AG04449 (cell line): ENCODE measurements at regions not wholly inside any gene's neighbourhood (a gene's known extent, or its start where the extent isn't known, plus 50 kb on each side); places are given as distances from the start of the nearest gene placed in this dataset.

Experiments
- CTCF ChIA-PET: fragments of 350-600 bp; formaldehyde crosslinking; extraction: SDS; loops from one replicate; lab custom pipeline; 2021; ENCODE audit warnings: antibody characterized with exemption; lab: Yijun Ruan, JAX
- POLR2A ChIA-PET: fragments of 400-600, 350-600 bp; formaldehyde crosslinking; extraction: SDS; loops from one replicate; lab custom pipeline; 2020; ENCODE audit warnings: antibody characterized with exemption, inconsistent platforms; lab: Yijun Ruan, JAX
- DNase-seq: peaks from one replicate; pipeline ENCODE4 v3.0.0-alpha.2; 2010; ENCODE audit warnings: low read depth, low spot score
- H3K4me3 ChIP-seq: 2 replicates; pipeline ENCODE4 v1.5.1; 2011; ENCODE audit warnings: low read depth, mild to moderate bottlenecking, control low read depth, low read length
- TF ChIP-seq, protein P1 (sequence below): IDR thresholded peaks from one replicate; pipeline ENCODE4 v1.5.1; 2011; ENCODE audit warnings: mild to moderate bottlenecking, moderate library complexity, low read length, control low read depth, inconsistent platforms; ENCODE audit not compliant: insufficient read depth; ENCODE audit errors: missing control alignments

GRCh38 chr2:19419211-19419880 is 60.9 kb upstream of the OSR1 start:
- CTCF ChIA-PET, result interaction anchor here (1.4 kb wide), 1 partner anchor 47 kb away, joined by 4 read pairs; no protein-coding TSS in a partner anchor
- TF ChIP-seq, protein P1, sequence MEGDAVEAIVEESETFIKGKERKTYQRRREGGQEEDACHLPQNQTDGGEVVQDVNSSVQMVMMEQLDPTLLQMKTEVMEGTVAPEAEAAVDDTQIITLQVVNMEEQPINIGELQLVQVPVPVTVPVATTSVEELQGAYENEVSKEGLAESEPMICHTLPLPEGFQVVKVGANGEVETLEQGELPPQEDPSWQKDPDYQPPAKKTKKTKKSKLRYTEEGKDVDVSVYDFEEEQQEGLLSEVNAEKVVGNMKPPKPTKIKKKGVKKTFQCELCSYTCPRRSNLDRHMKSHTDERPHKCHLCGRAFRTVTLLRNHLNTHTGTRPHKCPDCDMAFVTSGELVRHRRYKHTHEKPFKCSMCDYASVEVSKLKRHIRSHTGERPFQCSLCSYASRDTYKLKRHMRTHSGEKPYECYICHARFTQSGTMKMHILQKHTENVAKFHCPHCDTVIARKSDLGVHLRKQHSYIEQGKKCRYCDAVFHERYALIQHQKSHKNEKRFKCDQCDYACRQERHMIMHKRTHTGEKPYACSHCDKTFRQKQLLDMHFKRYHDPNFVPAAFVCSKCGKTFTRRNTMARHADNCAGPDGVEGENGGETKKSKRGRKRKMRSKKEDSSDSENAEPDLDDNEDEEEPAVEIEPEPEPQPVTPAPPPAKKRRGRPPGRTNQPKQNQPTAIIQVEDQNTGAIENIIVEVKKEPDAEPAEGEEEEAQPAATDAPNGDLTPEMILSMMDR, result no peak
- POLR2A ChIA-PET, result no interaction called here
- no peak overlapping the region for H3K4me3 ChIP-seq
- no peak for DNase-seq

- TF ChIP-seq, protein P1, result no peak
- no peak for DNase-seq
- H3K4me3 ChIP-seq, result no peak overlapping the region
- POLR2A ChIA-PET, result no interaction called here
- CTCF ChIA-PET, result no interaction called here
These were observed 58.6 kb upstream of the OSR1 start for GRCh38 chr2:19416784-19417684.

- CTCF ChIA-PET, result no interaction called here
- TF ChIP-seq, protein P1, result no peak
- no peak for DNase-seq
- H3K4me3 ChIP-seq, result no peak overlapping the region
- POLR2A ChIA-PET, result no interaction called here
These were observed 57.7 kb upstream of the OSR1 start for GRCh38 chr2:19416083-19416482.

DNA sequence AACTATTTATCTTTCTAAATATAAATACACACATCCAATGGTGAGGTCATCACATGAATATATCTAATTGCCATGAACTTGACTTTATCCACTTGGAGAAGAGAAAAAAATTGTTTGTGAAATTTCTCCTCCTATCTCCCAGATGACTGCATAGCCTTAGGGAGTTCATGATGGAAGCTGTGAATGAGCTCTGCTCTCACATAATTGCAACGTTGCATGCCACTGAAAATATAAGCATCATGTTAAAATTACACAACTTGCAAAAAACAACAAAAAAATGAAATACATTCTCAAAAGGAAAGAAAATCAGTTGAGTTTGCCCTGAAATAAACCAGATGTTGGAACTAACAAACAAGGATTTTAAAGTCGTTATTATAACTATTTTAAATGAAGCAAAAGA is 50.6 kb upstream of the OSR1 start:
- POLR2A ChIA-PET, result no interaction called here
- no peak overlapping the region for H3K4me3 ChIP-seq
- CTCF ChIA-PET, result no interaction called here
- TF ChIP-seq, protein P1, result no peak
- no peak for DNase-seq

DNA sequence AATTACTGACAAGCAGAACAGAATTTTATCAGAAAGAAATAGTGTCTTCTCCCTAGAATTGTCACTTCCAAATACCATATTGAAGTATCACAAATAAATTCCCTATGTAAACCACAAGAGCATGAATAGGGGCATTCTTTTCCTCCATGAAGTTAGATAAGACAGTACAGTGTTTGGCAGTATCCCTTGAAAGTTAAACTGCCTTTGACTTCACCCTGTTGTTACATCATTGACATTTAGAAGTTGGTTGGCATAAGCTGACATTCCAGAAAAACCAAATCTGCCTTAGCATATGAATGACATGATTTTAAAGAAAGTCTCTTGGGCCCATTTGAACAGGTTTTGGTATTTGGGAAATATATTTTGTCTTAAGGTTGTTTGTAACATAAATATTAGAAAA is 50.2 kb upstream of the OSR1 start:
- ChIA-PET POLR2A (no interaction called here), CTCF (no interaction called here)
- H3K4me3 ChIP-seq, result no peak overlapping the region

More for the DNA sequence above, 50.2 kb upstream of the OSR1 start:
- DNase-seq, result no peak
- TF ChIP-seq, protein P1, result no peak
